Upper lobe of left lung (tissue), 4 donors: ENCODE measurements at regions not wholly inside any gene's neighbourhood (a gene's known extent, or its start where the extent isn't known, plus 50 kb on each side); places are given as distances from the start of the nearest gene placed in this dataset.

ENCODE experiments used
- POLR2A ChIP-seq, 4 donors: fragments of 450-650 bp; IDR thresholded peaks; one replicate each; pipeline ENCODE4 v1.5.1; 2016 to 2017; ENCODE audit warnings: antibody characterized with exemption in 4 of 4, mild to moderate bottlenecking in 2 of 4
- TF ChIP-seq, protein P1 (sequence below), 6 experiments: fragments of 450-650 bp in 4 of 6; fragments of 200-600 bp in 2 of 6; sonication (generic) in 2 of 6; IDR thresholded peaks; one replicate each; pipeline ENCODE4 v1.5.1; 2016 to 2019; ENCODE audit warnings: antibody characterized with exemption in 6 of 6

- TF ChIP-seq, protein P1, sequence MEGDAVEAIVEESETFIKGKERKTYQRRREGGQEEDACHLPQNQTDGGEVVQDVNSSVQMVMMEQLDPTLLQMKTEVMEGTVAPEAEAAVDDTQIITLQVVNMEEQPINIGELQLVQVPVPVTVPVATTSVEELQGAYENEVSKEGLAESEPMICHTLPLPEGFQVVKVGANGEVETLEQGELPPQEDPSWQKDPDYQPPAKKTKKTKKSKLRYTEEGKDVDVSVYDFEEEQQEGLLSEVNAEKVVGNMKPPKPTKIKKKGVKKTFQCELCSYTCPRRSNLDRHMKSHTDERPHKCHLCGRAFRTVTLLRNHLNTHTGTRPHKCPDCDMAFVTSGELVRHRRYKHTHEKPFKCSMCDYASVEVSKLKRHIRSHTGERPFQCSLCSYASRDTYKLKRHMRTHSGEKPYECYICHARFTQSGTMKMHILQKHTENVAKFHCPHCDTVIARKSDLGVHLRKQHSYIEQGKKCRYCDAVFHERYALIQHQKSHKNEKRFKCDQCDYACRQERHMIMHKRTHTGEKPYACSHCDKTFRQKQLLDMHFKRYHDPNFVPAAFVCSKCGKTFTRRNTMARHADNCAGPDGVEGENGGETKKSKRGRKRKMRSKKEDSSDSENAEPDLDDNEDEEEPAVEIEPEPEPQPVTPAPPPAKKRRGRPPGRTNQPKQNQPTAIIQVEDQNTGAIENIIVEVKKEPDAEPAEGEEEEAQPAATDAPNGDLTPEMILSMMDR (IDR thresholded peaks at IDR 0.05): no peak
- TF ChIP-seq POLR2A (IDR thresholded peaks at IDR 0.05): no peak
Measured at GRCh38 chr5:63213256-63213655, 634.6 kb downstream of the LRRC70 start.
